GM18858 (cell line): ENCODE measurements at regions not wholly inside any gene's neighbourhood (a gene's known extent, or its start where the extent isn't known, plus 50 kb on each side); places are given as distances from the start of the nearest gene placed in this dataset.
"Not testable (repeated sequence)": the region's sequence is repeated elsewhere in the genome, so short reads cannot be mapped to it uniquely, and the experiment has no call there.

Experiments used
- ATAC-seq: cut with Tn5 transposase; IDR thresholded peaks from one replicate; pipeline ENCODE4 v1.9.1; 2021; ENCODE audit not compliant: unreplicated experiment

DNA sequence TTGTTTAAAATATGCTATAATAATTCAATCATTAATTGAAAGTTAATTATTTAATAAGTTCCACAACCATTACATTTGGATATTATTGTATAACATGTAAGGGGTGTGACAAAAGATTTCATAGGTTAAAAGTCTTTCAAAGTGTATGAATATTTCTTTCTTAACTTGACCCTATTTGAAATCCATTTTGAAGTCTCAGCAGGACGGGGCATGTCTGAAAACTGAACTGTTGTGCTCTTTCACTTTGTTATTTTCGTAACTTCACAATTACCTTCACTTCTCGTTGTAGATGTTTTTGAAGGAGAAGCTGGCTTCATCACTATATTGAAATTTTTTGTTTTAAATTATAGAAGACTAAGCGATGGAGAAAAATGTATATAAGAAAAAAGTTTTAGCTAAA, 1775.7 kb downstream of the PCDH9 start:
- no peak for ATAC-seq

DNA sequence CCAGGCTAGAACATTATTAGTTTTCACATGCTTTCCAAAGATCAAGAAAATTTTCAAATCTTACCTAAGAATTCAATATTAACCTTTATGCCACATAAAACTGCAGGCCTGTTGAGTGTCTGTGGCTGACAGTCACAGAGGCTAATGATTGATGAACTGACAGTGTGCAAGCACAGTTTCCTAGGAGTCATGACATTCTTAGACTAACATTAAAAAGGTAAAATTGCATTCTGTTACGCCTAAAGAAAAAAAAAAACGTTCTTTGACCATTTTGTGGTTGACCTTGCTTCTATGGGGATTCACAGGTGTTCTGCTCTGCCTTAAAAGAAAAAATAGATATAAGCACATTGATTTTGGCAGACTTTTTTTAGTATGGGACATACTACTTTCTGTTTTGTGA, 1776.2 kb downstream of the PCDH9 start:
- no peak for ATAC-seq

DNA sequence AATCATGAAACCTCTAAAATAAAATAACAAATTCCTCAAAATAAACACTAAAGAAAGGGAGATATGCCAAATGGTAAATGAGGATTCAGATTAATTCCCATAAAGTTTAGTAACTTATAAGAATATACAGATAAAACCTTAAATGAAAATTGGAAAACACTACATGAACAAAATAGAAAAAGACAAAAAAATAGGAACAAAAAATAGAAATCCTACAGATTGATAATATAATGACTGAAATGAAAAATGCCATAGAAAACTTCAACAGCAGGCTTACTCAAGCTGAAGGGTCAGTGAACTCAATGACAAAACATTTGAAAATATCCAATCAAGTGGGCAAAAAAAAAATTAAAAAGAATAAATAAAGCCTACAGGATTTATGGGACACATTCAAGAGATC, 1784.8 kb downstream of the PCDH9 start:
- no peak for ATAC-seq

DNA sequence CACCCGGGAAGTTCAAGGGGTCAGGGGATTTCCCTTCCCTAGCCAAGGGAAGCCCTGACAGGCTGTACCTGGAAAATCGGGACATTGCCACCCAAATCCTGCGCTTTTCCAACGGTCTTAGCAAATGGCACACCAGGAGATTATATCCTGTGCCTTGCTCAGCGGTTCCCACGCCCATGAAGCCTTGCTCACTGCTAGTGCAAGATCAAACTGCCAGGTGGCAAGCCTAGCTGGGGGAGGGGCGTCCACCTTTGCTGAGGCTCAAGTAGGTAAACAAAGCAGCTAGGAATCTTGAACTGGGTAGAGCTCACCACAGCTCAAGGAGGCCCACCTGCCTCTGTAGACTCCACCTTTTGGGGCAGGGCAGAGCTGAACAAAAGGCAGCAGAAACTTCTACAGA, 1794.5 kb downstream of the PCDH9 start:
- no peak for ATAC-seq

DNA sequence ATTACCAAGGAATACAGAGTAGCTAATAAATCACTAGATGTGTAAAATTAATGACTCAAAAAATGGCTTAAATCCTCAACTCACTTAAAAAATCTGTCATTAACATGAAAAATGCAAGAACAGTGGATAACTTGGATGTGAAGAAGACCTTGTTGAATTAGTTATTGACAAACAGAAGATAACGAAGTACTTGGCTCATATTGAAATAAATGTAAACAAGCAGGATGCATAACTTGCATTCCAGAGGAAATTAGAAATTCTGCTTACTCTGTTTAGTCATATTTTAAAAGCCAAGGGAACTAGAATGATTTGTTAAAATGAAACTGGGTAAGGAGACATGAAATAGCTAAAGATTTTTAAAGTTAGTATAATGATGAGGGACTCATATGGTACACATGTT, 1812.2 kb downstream of the PCDH9 start:
- ATAC-seq = no peak

DNA sequence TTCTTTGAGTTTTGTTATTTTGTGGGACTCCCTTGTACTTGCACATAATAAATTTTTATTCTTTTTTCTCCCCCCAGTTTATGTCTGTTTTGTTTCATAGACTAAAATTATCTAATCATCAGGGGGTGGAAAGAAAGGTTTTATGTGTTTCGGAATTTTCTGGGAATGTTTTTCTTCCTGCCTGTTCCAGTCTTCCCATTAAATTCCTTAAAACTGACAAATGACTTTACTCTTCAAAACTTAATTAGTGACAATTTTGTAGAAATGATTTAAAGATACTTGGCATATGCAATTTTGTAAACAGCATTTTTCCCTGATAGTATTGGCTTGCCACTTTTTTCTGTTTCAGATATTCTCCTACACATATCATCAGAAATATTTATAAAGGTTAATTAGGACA, 1813.4 kb downstream of the PCDH9 start:
- no peak for ATAC-seq

DNA sequence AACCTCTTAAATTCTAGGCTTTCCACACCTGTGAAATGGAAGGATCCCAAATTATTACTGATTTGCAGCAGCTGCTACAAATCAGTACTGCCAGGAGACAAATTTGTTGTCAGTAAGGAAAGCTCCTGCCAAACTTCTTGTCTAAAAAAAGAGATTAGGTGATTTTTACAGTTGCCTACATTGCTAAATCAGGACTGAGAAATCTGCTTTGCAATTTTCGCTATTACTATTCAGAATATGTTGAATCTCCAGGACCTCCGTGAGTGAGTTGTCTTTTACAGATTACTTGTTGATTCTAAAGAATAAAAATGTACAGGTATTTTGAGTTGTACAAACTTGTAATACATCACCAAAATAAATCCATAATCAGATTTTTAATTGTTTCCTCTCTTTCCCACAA, 1815.9 kb downstream of the PCDH9 start:
- no peak for ATAC-seq

DNA sequence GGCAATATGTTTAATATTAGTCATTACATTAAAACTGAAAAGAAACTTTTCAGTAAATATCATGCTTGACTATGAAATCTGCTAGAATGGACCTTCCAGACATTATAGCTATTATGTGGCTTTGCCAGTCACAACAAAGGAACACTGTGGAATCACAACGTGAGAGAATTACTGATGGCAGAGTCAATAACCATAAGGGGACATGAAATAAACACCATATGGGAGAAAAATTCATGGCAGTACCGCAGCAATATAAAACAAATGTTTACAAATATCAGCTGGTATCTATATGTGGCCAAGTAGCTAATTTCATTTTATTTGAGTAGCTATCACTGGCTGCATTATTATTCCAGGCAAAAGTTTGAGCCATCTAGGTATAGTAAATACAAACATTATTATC, 1818.6 kb downstream of the PCDH9 start:
- ATAC-seq = no peak

DNA sequence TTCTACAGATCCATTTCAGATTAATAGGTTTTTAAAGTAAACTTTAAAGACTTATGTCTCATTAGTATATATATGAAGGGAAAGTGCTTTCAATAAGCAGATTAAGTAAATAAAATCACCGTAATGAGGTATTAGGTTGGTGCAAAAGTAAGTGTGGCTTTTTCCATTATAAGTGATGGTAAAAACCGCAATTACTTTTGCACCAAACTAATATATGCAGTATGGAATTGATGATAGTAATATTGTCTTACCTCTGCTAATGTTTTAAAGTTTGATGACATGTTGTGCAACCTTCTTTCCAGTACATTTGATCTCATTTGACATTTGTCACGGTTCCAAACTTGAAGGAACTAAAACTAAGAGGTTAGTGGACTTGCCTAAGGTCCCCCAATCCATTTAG, 1819.3 kb downstream of the PCDH9 start:
- no peak for ATAC-seq

DNA sequence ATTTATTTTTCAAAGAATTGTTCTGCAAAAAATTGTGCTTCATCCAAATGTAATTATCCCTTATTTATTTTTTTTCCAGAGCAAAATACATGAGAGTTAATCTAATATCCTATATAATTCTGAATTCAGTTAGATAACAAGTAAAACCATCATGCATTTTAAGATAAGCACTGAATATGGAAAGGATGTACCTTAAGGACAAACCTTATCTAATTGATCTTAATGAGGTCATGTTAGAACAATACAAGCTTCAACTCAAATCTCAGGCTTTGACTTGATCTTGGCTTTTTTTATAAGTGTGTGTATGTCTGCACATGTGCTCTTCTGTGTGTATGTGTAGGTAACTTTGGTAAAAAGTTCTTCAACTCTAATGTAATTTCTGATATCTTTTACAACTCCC, 1828.8 kb downstream of the PCDH9 start:
- ATAC-seq = no peak

DNA sequence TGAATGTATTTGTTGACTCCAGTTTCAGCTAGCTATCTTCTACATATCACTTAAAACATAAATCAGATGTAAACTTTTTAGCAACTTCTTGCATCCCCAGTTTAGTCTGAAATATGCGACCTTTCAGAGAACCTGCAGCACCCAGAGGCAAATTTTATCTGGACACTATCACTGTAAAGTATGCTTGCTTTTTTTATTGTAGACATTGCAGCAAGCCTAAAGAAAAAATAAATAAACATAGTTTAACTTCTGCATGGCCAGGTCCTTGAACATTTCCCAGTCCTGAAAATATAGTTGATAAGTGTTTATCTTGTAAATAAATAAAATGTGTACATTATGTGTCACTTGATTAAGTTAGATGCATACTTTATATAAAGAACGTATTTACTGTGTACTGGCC, 1829.4 kb downstream of the PCDH9 start:
- ATAC-seq = no peak

DNA sequence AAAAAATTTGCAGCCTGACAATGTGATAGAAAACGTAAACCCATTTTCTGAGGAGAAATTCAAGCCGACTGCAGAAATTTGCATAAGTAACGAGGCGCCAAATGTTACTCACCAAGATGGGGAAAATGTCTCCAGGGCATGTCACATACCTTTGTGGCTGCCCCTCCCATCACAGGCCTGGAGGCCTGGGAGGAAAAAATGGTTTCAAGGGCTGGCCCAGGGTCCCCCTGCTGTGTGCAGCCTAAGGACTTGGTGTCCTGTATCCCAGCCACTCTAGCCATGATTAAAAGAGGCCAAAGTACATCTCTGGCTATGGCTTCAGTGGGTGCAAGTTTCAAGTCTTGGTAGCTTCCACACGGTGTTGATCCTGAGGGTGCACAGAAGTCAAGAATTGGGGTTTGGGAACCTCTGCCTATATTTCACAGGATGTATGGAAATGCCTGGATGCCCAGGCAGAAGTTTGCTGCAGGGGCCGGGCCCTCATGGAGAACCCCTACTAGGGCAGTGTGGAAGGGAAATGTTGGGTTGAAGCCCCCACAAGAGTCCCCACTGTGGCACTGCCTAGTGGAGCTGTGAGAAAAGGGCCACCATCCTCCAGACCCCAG, 1842.3 kb downstream of the PCDH9 start:
- no peak for ATAC-seq

DNA sequence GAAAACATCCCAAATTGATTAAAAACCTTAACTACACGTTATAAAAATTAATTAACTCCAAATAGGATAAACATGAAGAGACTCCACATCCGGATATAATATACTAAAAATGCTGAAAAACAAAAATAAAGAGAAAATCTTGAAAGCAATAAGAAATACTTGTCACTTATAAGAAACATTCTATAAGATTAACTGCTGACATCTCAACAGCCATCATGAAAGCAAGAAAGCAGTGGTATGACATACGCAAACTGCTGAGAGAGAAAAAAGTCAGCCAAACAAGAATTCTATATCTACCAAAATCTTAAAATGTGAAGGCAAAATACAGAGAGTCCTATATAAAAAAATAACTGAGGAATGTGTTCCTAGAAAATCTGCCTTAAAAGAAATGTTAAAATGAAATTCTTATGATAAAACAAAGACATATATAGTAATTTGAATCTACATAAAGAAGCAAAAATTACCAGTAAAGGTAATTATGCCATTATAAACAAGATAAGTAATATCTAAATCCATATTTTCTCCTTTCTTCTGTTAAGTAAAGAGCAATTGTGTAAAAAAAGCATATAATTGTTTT, 1851.1 kb downstream of the PCDH9 start:
- ATAC-seq = no peak

DNA sequence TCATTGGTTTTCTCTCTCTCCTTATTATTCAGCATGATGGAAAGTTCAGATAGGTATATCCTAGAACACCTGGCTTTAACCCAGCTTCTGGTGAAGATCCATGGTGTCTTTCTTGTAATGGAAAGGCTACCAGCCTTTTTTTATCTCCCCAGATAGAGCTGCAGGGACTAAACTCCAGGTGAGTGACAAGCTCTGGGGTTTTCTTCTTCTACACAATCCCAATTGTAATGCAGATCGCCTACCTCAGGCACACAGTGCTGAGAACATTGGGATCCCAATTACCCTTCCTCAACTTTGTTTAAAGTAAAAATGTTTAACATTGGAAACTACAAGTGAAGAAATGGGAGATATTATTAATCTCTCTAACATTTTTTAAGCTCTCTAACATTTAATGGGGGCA, 1851.7 kb downstream of the PCDH9 start:
- ATAC-seq = no peak

DNA sequence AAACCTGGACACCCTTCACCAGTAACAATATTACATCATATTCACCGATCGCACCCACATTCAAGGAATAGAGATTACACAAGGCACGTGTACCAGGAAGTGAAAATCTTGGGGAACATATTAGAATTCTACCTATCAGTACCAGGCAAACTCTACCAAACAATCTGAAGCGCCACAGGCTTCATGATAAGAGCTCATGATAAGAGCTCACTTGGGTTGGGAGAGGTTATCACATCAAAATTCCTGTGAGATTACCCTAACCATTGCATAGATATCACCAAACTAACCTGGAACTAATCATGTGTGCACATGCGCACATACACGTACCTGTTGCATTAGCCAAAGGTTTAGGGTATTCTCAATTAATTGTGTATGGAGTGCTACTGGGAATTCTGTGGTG, 1861.3 kb downstream of the PCDH9 start:
- ATAC-seq = no peak

DNA sequence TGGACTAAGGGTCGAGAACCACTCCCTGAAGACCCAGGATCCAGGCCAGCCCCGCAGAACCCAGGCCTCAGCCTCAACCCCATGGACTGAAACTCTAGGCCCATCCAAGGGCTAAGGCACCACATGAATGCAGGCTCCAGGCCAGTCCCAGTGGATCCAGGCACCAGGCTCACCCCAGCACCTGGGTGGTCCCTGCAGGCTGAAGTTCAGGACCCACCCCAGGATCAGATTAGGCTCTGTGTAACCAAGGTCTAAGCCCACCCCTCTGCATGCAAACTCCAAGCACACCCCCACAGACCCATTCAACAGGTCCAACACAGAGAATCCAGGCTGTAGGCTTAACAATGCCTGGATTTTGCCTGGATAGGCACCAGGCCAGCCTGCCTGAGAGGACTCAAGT, 1876.2 kb downstream of the PCDH9 start:
- ATAC-seq = no peak

DNA sequence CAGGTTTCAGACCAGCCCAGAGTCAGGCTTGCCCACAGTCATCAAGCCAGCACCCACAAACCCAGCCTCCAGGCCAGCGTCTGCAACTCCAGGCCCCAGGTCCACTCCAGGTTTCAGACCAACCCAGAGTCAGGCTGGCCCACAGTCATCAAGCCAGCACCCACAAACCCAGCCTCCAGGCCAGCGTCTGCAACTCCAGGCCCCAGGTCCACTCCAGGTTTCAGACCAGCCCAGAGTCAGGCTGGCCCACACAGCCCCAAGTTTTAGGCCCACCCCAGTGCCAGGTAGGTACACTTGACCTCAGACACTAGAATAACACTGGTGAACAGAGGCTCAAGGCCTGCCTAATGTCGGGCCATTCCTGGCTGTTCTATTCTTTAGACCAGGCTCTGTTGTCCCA, 1877.0 kb downstream of the PCDH9 start:
- ATAC-seq = not testable (repeated sequence)

DNA sequence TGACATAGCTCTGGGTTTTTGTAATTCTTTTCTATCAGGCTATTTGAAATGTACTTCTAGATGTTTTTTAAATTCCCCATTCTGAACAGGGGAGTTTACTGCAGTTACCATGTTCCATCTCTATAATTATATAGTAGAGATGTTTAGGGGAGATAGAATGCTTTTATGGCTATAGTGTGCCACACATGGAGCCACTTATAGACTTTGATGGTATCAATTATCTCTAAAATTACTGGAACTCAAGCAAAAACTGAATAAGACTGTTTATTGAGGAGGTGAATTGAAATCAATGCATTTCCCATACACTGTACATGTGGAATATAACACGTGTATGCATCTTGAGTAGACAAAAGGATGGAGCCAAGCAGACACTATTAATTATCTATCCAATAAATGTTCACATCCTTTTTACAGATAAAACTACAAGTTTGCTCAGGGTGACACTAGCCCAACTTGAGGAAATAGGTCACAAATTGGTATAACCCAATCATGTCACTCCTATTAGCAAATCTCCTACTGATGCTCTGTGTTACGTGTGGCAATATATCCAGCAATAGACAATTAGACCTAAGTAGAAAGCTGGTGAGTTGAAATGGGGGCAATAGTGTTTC, 1882.6 kb downstream of the PCDH9 start:
- ATAC-seq = no peak

DNA sequence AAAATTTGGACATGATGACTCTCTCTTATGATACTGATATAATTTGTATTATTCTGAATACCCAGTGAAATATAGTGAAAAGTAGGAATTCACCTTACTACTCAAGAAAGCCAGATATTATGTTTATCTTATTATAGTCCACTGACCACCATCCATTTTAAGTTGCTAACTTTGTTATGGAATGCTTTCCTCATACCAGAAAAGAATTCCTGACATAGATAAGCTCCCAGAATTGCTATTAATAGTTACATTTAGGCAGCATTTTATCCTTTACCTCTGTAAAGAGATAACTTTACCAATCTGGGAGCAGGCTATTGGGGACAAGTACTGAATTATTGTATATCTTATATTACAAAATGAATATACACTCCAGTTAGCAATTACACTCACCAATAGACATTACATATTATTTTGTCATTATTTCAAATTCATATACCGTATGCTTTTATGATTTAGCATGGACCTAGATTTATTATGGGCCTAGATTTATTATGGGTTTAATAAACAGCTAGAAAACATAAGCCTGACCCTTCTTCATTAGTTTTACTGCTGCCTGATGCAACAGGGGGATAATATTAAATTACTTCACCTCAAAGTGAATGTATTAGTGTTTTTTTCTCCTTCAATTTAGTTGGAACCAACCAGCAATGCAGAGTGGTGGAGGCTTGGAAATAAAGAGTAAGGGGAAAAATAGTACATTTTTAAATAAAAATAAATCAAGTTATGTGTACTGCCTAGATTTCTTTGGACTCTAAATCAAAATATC, 1886.1 kb downstream of the PCDH9 start:
- ATAC-seq = no peak

DNA sequence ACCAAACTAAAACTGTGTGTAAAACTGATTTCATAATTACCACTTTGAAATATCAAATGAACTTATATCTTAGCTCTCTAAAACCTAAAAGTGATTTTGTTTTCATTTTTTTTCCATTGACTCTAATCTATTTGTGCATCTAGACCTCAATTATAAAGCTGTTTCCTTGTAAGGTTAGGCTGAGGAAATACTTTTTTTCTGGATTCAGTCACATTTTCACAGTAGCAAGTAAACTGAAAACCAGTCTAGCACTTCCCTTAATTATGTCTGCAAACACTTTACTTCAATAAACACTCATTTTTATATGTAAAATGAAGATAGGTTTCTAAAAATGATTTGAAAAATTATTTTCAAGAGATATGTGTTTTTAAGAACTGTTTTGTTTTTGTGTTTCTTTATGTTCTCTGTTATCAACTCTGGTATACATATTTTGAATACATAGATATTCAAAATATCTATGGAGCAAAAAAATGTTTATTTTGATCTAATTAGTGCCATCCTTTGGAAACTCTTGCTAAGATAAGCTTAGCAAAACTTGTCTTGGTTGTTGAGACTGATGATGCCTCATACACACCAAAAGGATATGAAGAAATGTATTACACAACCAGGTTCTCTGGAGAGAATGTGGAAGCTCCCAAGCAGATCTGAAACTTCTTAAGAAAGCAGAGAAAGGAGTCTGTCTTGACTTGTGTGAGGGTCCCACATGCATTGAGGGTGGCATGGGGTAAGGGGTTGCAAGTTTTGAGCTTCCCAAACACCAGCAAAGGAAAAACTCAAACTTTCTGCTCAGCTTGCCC, 1887.4 kb downstream of the PCDH9 start:
- ATAC-seq = no peak

DNA sequence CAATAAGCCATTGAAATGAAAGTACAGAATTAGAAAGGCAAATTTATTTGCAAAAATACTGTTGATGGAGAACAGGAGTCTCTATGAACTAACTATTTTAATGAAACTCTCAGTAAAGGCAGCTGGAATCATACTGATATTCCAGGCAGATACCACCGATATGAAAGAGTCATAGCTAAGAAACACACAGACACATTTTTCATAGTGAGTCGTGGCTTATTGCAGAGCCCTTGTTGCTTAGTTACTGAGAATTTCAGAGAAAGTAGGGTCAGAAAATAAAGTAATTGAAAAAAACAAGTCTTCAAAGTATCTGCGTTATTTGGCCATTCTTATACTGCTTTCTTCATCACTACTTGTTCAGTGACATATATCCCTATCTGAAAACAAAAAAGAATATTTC, 1890.9 kb downstream of the PCDH9 start:
- no peak for ATAC-seq
